Parathyroid adenoma (tissue), 2 donors: ENCODE measurements at regions not wholly inside any gene's neighbourhood (a gene's known extent, or its start where the extent isn't known, plus 50 kb on each side); places are given as distances from the start of the nearest gene placed in this dataset.

ENCODE experiments used
- H2AFZ ChIP-seq: fragments of 300-600 bp; sonication (generic); one replicate; pipeline ENCODE4 v1.7.0; 2017; ENCODE audit warnings: antibody characterized with exemption, mild to moderate bottlenecking
- H3K27ac ChIP-seq: fragments of 300-600 bp; sonication (generic); one replicate; pipeline ENCODE4 v1.7.0; 2017
- H3K27me3 ChIP-seq: fragments of 300-600 bp; sonication (generic); one replicate; pipeline ENCODE4 v1.7.0; 2017; ENCODE audit warnings: low read length; ENCODE audit not compliant: control insufficient read depth, insufficient read depth
- H3K36me3 ChIP-seq: fragments of 300-600 bp; sonication (generic); one replicate; pipeline ENCODE4 v1.7.0; 2017; ENCODE audit warnings: low read length; ENCODE audit not compliant: control insufficient read depth, insufficient read depth
- H3K4me1 ChIP-seq: fragments of 300-600 bp; sonication (generic); one replicate; pipeline ENCODE4 v1.7.0; 2017; ENCODE audit warnings: control low read depth
- H3K4me2 ChIP-seq: fragments of 300-600 bp; sonication (generic); one replicate; pipeline ENCODE4 v1.7.0; 2017; ENCODE audit warnings: low read length
- H3K4me3 ChIP-seq: fragments of 300-600 bp; sonication (generic); one replicate; pipeline ENCODE4 v1.7.0; 2017; ENCODE audit warnings: low read depth, low read length
- H3K79me2 ChIP-seq: fragments of 300-600 bp; sonication (generic); one replicate; pipeline ENCODE4 v1.7.0; 2017; ENCODE audit warnings: control low read depth
- H3K9ac ChIP-seq: fragments of 300-600 bp; sonication (generic); one replicate; pipeline ENCODE4 v1.7.0; 2017; ENCODE audit warnings: mild to moderate bottlenecking
- H3K9me3 ChIP-seq: fragments of 300-600 bp; sonication (generic); one replicate; pipeline ENCODE4 v1.7.0; 2017; ENCODE audit warnings: low read length; ENCODE audit not compliant: control insufficient read depth
- CTCF ChIP-seq: fragments of 300-600 bp; sonication (generic); IDR thresholded peaks from one replicate; pipeline ENCODE4 v1.7.0; 2017; ENCODE audit warnings: antibody characterized with exemption, mild to moderate bottlenecking
- donor health status: primary hyperparathyroidism.

- Histone ChIP-seq H3K4me1 (no peaks in the 10 kb centered on the region), H3K9me3 (no peaks in the 10 kb centered on the region), H2AFZ (no peak overlapping the region), H3K36me3 (no peaks in the 10 kb centered on the region), H3K4me3 (no peak overlapping the region), H3K27ac (no peak overlapping the region), H3K4me2 (no peak overlapping the region), H3K9ac (no peak overlapping the region), H3K27me3 (no peaks in the 10 kb centered on the region), H3K79me2 (no peaks in the 10 kb centered on the region)
- TF ChIP-seq CTCF: no peak
Measured at GRCh38 chrX:39017077-39017476, 215.8 kb downstream of the MID1IP1 start.

- Histone ChIP-seq H2AFZ (no peak overlapping the region), H3K27me3 (no peaks in the 10 kb centered on the region), H3K4me1 (no peaks in the 10 kb centered on the region), H3K79me2 (no peaks in the 10 kb centered on the region), H3K4me3 (no peak overlapping the region), H3K4me2 (no peak overlapping the region), H3K9ac (no peak overlapping the region), H3K36me3 (no peaks in the 10 kb centered on the region), H3K27ac (no peak overlapping the region), H3K9me3 (no peaks in the 10 kb centered on the region)
- no peak for TF ChIP-seq CTCF
Measured at GRCh38 chrX:39017716-39018115, 216.5 kb downstream of the MID1IP1 start.

- Histone ChIP-seq H3K79me2 (no peaks in the 10 kb centered on the region), H3K4me1 (no peaks in the 10 kb centered on the region), H3K9me3 (no peaks in the 10 kb centered on the region), H3K4me2 (no peak overlapping the region), H3K9ac (no peak overlapping the region), H2AFZ (no peak overlapping the region), H3K27me3 (no peaks in the 10 kb centered on the region), H3K4me3 (no peak overlapping the region), H3K27ac (no peak overlapping the region), H3K36me3 (no peaks in the 10 kb centered on the region)
- TF ChIP-seq CTCF: no peak
Measured at GRCh38 chrX:39018541-39018940, 217.3 kb downstream of the MID1IP1 start.

- no peak overlapping the region for H3K9ac ChIP-seq
- no peak overlapping the region for H3K27ac ChIP-seq
- no peak overlapping the region for H3K4me2 ChIP-seq
- no peaks in the 10 kb centered on the region for H3K27me3 ChIP-seq
- H3K79me2 ChIP-seq: no peaks in the 10 kb centered on the region
- no peak overlapping the region for H2AFZ ChIP-seq
- no peak overlapping the region for H3K4me3 ChIP-seq
- no peak for TF ChIP-seq CTCF
- H3K4me1 ChIP-seq: no peaks in the 10 kb centered on the region
- H3K9me3 ChIP-seq: no peaks in the 10 kb centered on the region
- no peaks in the 10 kb centered on the region for H3K36me3 ChIP-seq
Measured at GRCh38 chrX:39019056-39019455, 217.8 kb downstream of the MID1IP1 start.

- H3K4me2 ChIP-seq: no peak overlapping the region
- no peak overlapping the region for H3K9ac ChIP-seq
- no peak overlapping the region for H3K4me3 ChIP-seq
- no peak overlapping the region for H3K27ac ChIP-seq
- TF ChIP-seq CTCF: no peak
- H2AFZ ChIP-seq: no peak overlapping the region
- no peaks in the 10 kb centered on the region for H3K79me2 ChIP-seq
- no peaks in the 10 kb centered on the region for H3K9me3 ChIP-seq
- no peaks in the 10 kb centered on the region for H3K27me3 ChIP-seq
- no peaks in the 10 kb centered on the region for H3K4me1 ChIP-seq
- H3K36me3 ChIP-seq: no peaks in the 10 kb centered on the region
Measured at GRCh38 chrX:39020051-39020669, 218.9 kb downstream of the MID1IP1 start.
